OCI-LY1 (cell line): ENCODE measurements at regions not wholly inside any gene's neighbourhood (a gene's known extent, or its start where the extent isn't known, plus 50 kb on each side); places are given as distances from the start of the nearest gene placed in this dataset.

Experiments
- EZH2 ChIP-seq: fragments of 200-600 bp; sonication (generic), shearing (Covaris generic); IDR thresholded peaks from 2 replicates; pipeline ENCODE4 v1.8.0; 2017; ENCODE audit warnings: borderline replicate concordance, mixed run types, mild to moderate bottlenecking, antibody characterized with exemption, low read length, moderate library complexity, mixed read lengths
- TF ChIP-seq, protein P1 (sequence below): fragments of 200-600 bp; sonication (generic), shearing (Covaris generic); IDR thresholded peaks from 2 replicates; pipeline ENCODE4 v1.5.1; 2017; ENCODE audit warnings: mild to moderate bottlenecking, antibody characterized with exemption, low read length, moderate library complexity, mixed read lengths

DNA sequence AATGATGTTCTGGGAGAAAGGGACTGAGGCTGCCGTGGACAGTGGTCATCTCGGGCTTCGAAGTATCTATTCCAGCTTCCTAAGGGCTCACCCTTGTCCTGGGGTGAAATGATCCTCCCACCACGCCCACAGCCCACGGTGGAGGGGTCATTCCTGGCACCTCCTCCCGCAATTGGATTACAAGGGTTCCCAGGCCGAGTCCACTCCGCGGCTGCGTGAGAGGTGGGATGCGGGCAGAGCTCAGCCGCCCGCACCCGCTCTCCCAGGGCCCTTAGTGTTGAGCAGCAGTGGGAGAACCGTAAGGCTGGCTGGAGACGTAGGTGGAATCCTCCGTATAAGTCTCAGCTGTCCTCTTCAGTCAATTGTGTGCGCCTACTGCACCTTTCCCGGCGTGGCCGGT is 273.3 kb upstream of the ADAMTS16 start:
- TF ChIP-seq, protein P1, sequence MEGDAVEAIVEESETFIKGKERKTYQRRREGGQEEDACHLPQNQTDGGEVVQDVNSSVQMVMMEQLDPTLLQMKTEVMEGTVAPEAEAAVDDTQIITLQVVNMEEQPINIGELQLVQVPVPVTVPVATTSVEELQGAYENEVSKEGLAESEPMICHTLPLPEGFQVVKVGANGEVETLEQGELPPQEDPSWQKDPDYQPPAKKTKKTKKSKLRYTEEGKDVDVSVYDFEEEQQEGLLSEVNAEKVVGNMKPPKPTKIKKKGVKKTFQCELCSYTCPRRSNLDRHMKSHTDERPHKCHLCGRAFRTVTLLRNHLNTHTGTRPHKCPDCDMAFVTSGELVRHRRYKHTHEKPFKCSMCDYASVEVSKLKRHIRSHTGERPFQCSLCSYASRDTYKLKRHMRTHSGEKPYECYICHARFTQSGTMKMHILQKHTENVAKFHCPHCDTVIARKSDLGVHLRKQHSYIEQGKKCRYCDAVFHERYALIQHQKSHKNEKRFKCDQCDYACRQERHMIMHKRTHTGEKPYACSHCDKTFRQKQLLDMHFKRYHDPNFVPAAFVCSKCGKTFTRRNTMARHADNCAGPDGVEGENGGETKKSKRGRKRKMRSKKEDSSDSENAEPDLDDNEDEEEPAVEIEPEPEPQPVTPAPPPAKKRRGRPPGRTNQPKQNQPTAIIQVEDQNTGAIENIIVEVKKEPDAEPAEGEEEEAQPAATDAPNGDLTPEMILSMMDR: no peak
- TF ChIP-seq EZH2: no peak
